ENCODE measurements at regions not wholly inside any gene's neighbourhood (a gene's known extent, or its start where the extent isn't known, plus 50 kb on each side); places are given as distances from the start of the nearest gene placed in this dataset.

GRCh38 chr21:22319435-22319834 lies 1321.2 kb downstream of the NCAM2 start:
- Histone ChIP-seq H3K4me3 (ENCODE audit: low read length) (no peak overlapping the region), H3K9me3 (ENCODE audit: insufficient read depth, low read length) (no peaks in the 10 kb centered on the region), H3K79me2 (ENCODE audit: low read length) (no peaks in the 10 kb centered on the region), H4K20me1 (ENCODE audit: insufficient read depth, low read length) (no peaks in the 10 kb centered on the region), H3K4me2 (ENCODE audit: low read length) (no peak overlapping the region), H3K27me3 (ENCODE audit: low read depth, low read length) (no peaks in the 10 kb centered on the region), H3K27ac (ENCODE audit: low read length) (no peak overlapping the region), H3K36me3 (replicated peaks; ENCODE audit: low read depth, low read length) (no peaks in the 10 kb centered on the region), H3K4me1 (ENCODE audit: low read length) (no peaks in the 10 kb centered on the region), H3K9ac (ENCODE audit: low read length) (no peak overlapping the region), H2AFZ (ENCODE audit: low read depth, low read length) (no peak overlapping the region)
- TF ChIP-seq CTCF (IDR thresholded peaks at IDR 0.05; ENCODE audit: low read depth, low read length) (no peak), EZH2phosphoT487 (IDR thresholded peaks at IDR 0.05; ENCODE audit: low read depth) (no peak)

GRCh38 chr21:22342889-22343288 lies 1344.7 kb downstream of the NCAM2 start:
- no peak overlapping the region for H3K4me3 ChIP-seq (ENCODE audit: low read length)
- H3K4me1 ChIP-seq (ENCODE audit: low read length), result no peaks in the 10 kb centered on the region
- H3K9me3 ChIP-seq (ENCODE audit: insufficient read depth, low read length), result no peaks in the 10 kb centered on the region
- no peak for TF ChIP-seq EZH2phosphoT487 (IDR thresholded peaks at IDR 0.05; ENCODE audit: low read depth)
- TF ChIP-seq CTCF (IDR thresholded peaks at IDR 0.05; ENCODE audit: low read depth, low read length), result no peak
- no peaks in the 10 kb centered on the region for H3K36me3 ChIP-seq (replicated peaks; ENCODE audit: low read depth, low read length)
- no peak overlapping the region for H3K9ac ChIP-seq (ENCODE audit: low read length)
- no peak overlapping the region for H3K27ac ChIP-seq (ENCODE audit: low read length)
- H3K79me2 ChIP-seq (ENCODE audit: low read length), result no peaks in the 10 kb centered on the region
- H3K4me2 ChIP-seq (ENCODE audit: low read length), result no peak overlapping the region
- no peaks in the 10 kb centered on the region for H3K27me3 ChIP-seq (ENCODE audit: low read depth, low read length)
- H4K20me1 ChIP-seq (ENCODE audit: insufficient read depth, low read length), result no peaks in the 10 kb centered on the region
- no peak overlapping the region for H2AFZ ChIP-seq (ENCODE audit: low read depth, low read length)

- Histone ChIP-seq H3K4me2 (ENCODE audit: low read length) (no peak overlapping the region), H2AFZ (ENCODE audit: low read depth, low read length) (no peak overlapping the region), H3K27me3 (ENCODE audit: low read depth, low read length) (no peaks in the 10 kb centered on the region), H3K36me3 (replicated peaks; ENCODE audit: low read depth, low read length) (no peaks in the 10 kb centered on the region), H3K9me3 (ENCODE audit: insufficient read depth, low read length) (no peaks in the 10 kb centered on the region), H3K27ac (ENCODE audit: low read length) (no peak overlapping the region), H3K4me3 (ENCODE audit: low read length) (no peak overlapping the region), H3K4me1 (ENCODE audit: low read length) (no peaks in the 10 kb centered on the region), H4K20me1 (ENCODE audit: insufficient read depth, low read length) (no peaks in the 10 kb centered on the region), H3K9ac (ENCODE audit: low read length) (no peak overlapping the region), H3K79me2 (ENCODE audit: low read length) (no peaks in the 10 kb centered on the region)
- TF ChIP-seq EZH2phosphoT487 (IDR thresholded peaks at IDR 0.05; ENCODE audit: low read depth) (no peak), CTCF (IDR thresholded peaks at IDR 0.05; ENCODE audit: low read depth, low read length) (no peak)
Measured at GRCh38 chr21:22343303-22343702, 1345.1 kb downstream of the NCAM2 start.

GRCh38 chr21:22343721-22344120 lies 1345.5 kb downstream of the NCAM2 start:
- Histone ChIP-seq H3K9me3 (ENCODE audit: insufficient read depth, low read length) (no peaks in the 10 kb centered on the region), H3K27ac (ENCODE audit: low read length) (no peak overlapping the region), H3K4me3 (ENCODE audit: low read length) (no peak overlapping the region), H3K9ac (ENCODE audit: low read length) (no peak overlapping the region), H3K4me2 (ENCODE audit: low read length) (no peak overlapping the region), H3K79me2 (ENCODE audit: low read length) (no peaks in the 10 kb centered on the region), H4K20me1 (ENCODE audit: insufficient read depth, low read length) (no peaks in the 10 kb centered on the region), H3K36me3 (replicated peaks; ENCODE audit: low read depth, low read length) (no peaks in the 10 kb centered on the region), H3K4me1 (ENCODE audit: low read length) (no peaks in the 10 kb centered on the region), H2AFZ (ENCODE audit: low read depth, low read length) (no peak overlapping the region), H3K27me3 (ENCODE audit: low read depth, low read length) (no peaks in the 10 kb centered on the region)
- TF ChIP-seq EZH2phosphoT487 (IDR thresholded peaks at IDR 0.05; ENCODE audit: low read depth), result no peak
- TF ChIP-seq CTCF (IDR thresholded peaks at IDR 0.05; ENCODE audit: low read depth, low read length), result no peak

Data from OCI-LY3 (cell line).